ENCODE measurements at regions not wholly inside any gene's neighbourhood (a gene's known extent, or its start where the extent isn't known, plus 50 kb on each side); places are given as distances from the start of the nearest gene placed in this dataset.

- no peak for DNase-seq
- Mint-ChIP-seq H3K9me3 (no peaks in the 10 kb centered on the region), H3K4me3 (no peak overlapping the region), H3K27me3 (ENCODE audit: low read depth in 2 of 2) (peaks cover 9 to 31% of the 10 kb centered on the region in 2 donors), H3K27ac (no peak overlapping the region), H3K36me3 (no peaks in the 10 kb centered on the region), H3K4me1 (no peaks in the 10 kb centered on the region)
- H3K27me3 ChIP-seq (ENCODE audit: control insufficient read depth, insufficient read depth, low read length), result no peaks in the 10 kb centered on the region
- no peaks in the 10 kb centered on the region for H3K4me1 ChIP-seq (ENCODE audit: control insufficient read depth, insufficient read depth, low read length)
- no peak overlapping the region for H3K27ac ChIP-seq (ENCODE audit: low read length)
- ATAC-seq, result no peak
- TF ChIP-seq, protein P1, sequence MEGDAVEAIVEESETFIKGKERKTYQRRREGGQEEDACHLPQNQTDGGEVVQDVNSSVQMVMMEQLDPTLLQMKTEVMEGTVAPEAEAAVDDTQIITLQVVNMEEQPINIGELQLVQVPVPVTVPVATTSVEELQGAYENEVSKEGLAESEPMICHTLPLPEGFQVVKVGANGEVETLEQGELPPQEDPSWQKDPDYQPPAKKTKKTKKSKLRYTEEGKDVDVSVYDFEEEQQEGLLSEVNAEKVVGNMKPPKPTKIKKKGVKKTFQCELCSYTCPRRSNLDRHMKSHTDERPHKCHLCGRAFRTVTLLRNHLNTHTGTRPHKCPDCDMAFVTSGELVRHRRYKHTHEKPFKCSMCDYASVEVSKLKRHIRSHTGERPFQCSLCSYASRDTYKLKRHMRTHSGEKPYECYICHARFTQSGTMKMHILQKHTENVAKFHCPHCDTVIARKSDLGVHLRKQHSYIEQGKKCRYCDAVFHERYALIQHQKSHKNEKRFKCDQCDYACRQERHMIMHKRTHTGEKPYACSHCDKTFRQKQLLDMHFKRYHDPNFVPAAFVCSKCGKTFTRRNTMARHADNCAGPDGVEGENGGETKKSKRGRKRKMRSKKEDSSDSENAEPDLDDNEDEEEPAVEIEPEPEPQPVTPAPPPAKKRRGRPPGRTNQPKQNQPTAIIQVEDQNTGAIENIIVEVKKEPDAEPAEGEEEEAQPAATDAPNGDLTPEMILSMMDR (IDR thresholded peaks at IDR 0.05), result no peak
- WGBS (ENCODE audit: insufficient coverage), result 97% methylated on average over 7 of the region's 7 CpGs
- no peaks in the 10 kb centered on the region for H3K9me3 ChIP-seq (ENCODE audit: control insufficient read depth, insufficient read depth, low read length)
- intact Hi-C loops (cut with micrococcal nuclease), result no loop called here
- H3K36me3 ChIP-seq (ENCODE audit: control insufficient read depth, insufficient read depth, low read length), result no peaks in the 10 kb centered on the region
- no peak overlapping the region for H3K4me3 ChIP-seq (ENCODE audit: low read length)
Observed at GRCh38 chr7:106584914-106585759, 75.8 kb downstream of the CCDC71L start.

DNA sequence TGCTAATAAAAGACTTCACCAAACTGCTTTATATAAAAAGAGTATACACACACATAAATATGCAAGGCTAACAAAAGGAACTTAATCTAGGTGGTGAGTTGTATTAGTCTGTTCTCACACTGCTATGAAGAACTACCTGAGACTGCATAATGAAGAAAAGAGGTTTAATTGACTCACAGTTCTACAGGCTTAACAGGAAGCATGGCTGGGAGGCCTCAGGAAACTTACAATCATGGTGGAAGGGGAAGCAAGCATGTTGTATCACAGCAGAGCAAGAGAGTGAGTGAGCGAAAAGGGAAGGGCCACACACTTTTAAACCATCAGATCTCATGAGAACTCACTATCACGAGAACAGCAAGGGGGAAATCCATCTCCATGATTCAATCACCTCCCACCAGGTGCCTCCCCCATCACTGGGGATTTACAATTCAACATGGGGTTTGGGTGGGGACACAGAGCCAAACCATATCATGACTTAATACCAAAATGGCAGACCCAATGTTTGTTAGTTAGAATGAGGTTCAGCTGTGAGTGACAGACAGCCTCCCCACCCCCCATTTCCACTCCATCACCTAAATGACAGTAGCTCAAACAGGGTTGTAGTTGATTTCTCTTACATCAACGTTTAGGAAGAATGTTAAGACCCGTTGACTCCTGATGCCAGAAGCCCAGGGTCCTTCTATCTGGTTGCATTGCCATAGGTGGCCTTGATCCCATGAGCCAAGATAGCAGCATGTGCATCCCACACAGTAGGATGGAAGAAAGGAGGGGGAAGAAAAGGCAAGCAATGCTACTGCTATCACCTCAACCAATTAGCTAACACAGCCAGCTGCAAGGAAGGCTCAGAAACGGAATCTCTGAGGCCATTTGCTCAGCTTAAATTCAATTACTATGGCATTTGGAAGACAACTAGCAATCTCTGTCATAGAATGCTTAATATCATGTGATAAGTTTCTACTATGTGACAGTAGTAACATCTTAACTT, 77.0 kb downstream of the CCDC71L start:
- ATAC-seq (no peak), DNase-seq (no peak)
- H3K27me3 ChIP-seq (ENCODE audit: control insufficient read depth, insufficient read depth, low read length), result no peaks in the 10 kb centered on the region
- Mint-ChIP-seq H3K27ac (no peak overlapping the region), H3K27me3 (ENCODE audit: low read depth in 2 of 2) (peaks cover 6 to 21% of the 10 kb centered on the region in 2 donors), H3K36me3 (no peaks in the 10 kb centered on the region), H3K4me3 (no peak overlapping the region), H3K4me1 (no peaks in the 10 kb centered on the region), H3K9me3 (no peaks in the 10 kb centered on the region)
- H3K36me3 ChIP-seq (ENCODE audit: control insufficient read depth, insufficient read depth, low read length), result no peaks in the 10 kb centered on the region
- no peaks in the 10 kb centered on the region for H3K9me3 ChIP-seq (ENCODE audit: control insufficient read depth, insufficient read depth, low read length)
- no peak overlapping the region for H3K4me3 ChIP-seq (ENCODE audit: low read length)
- 86% methylated on average over 5 of the region's 5 CpGs for WGBS (ENCODE audit: insufficient coverage)
- intact Hi-C loops (cut with micrococcal nuclease), result no loop called here
- TF ChIP-seq, protein P1 (IDR thresholded peaks at IDR 0.05), result no peak
- no peaks in the 10 kb centered on the region for H3K4me1 ChIP-seq (ENCODE audit: control insufficient read depth, insufficient read depth, low read length)
- no peak overlapping the region for H3K27ac ChIP-seq (ENCODE audit: low read length)

GRCh38 chr7:106583100-106583499, 77.9 kb downstream of the CCDC71L start:
- intact Hi-C loops (cut with micrococcal nuclease), result no loop called here
- Histone ChIP-seq H3K4me1 (ENCODE audit: control insufficient read depth, insufficient read depth, low read length) (no peaks in the 10 kb centered on the region), H3K27ac (ENCODE audit: low read length) (no peak overlapping the region), H3K9me3 (ENCODE audit: control insufficient read depth, insufficient read depth, low read length) (no peaks in the 10 kb centered on the region), H3K36me3 (ENCODE audit: control insufficient read depth, insufficient read depth, low read length) (no peaks in the 10 kb centered on the region), H3K27me3 (ENCODE audit: control insufficient read depth, insufficient read depth, low read length) (no peaks in the 10 kb centered on the region), H3K4me3 (ENCODE audit: low read length) (no peak overlapping the region)
- TF ChIP-seq, protein P1 (IDR thresholded peaks at IDR 0.05), result no peak
- Mint-ChIP-seq H3K4me3 (no peak overlapping the region), H3K27me3 (ENCODE audit: low read depth in 2 of 2) (peaks cover 6 to 21% of the 10 kb centered on the region in 2 donors), H3K9me3 (no peaks in the 10 kb centered on the region), H3K27ac (no peak overlapping the region), H3K4me1 (no peaks in the 10 kb centered on the region), H3K36me3 (no peaks in the 10 kb centered on the region)
- ATAC-seq (no peak), DNase-seq (no peak)
- WGBS (ENCODE audit: insufficient coverage), result 95% methylated on average over 2 of the region's 2 CpGs
